ENCODE measurements at regions not wholly inside any gene's neighbourhood (a gene's known extent, or its start where the extent isn't known, plus 50 kb on each side); places are given as distances from the start of the nearest gene placed in this dataset.

DNA sequence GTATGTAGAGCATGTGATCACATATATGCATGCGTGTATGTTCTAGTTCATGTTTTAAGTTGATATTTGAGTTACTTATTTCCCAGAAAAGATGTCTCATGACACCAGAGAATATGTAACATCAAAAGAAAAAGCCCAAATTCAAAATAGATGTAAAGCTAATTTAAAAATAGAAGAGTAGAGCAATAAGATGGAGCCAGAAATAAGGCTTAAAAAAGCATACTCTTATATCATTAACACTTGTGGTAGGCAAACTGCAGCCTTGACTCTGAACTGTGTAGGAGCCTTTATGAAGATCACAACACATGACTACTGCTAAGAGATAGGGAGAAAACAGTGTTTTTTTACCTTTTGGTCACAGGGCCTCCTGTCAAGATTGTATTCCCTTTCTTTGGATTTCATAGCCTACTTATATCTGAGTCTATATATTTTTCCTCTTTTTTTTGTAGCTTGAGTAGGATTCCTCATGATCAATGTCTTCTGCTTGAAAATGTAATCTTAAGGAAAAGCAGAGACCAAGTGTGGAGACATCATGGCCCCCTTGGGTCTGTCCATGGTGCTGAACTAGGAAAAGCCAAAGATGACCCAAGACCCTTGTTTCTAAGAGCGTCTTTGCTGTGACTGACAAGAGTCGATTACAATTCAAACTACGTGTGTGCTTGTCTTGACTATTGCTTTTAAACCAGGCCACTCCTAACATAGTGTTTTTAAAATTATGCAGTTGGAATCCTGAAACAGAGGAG, 390.4 kb downstream of the SHISA9 start:
- FAIRE-seq (no peak), DNase-seq (ENCODE audit: extremely low spot score, insufficient read length, low read depth) (no peak)

DNA sequence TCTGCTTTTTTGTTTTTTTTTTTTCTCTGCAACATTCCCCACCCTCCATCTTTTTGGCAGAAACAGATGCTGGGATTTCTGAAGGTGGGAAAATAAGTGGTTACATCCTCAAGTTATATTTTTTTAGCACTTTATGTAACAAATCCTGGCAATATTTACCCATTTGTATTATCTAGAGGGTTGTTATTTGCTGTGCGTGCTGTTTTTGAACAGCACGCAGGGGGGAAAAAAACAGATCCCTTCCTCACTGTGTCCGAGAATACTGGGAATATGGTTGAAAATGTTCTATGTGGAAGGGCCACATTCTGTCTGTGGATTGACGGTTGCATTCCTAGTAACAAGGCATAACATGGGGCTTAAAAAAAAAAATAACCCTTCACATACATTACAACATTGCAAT, 394.8 kb downstream of the SHISA9 start:
- DNase-seq (ENCODE audit: extremely low spot score, insufficient read length, low read depth) = no peak
- FAIRE-seq = no peak

DNA sequence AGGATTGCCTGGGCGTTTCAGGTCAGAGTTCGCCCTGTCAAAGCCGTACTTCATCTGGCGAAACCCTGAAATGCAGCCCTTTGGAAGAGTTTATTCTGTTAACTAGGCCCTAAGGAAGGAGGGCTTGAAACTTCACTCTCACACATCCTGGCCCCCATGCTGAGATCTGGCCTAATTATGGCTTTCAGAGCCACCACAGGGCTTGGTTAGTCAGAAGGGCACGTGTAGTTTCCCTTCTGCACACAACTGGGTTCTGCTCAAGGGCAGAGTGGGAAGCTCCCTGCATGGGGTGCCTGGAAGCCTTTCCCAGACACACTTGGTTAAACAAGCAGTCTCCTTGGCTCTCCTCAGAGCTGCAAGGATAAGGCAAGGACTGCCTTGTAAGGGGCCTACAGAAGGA, 397.3 kb downstream of the SHISA9 start:
- no peak for FAIRE-seq
- DNase-seq (ENCODE audit: extremely low spot score, insufficient read length, low read depth) = no peak

DNA sequence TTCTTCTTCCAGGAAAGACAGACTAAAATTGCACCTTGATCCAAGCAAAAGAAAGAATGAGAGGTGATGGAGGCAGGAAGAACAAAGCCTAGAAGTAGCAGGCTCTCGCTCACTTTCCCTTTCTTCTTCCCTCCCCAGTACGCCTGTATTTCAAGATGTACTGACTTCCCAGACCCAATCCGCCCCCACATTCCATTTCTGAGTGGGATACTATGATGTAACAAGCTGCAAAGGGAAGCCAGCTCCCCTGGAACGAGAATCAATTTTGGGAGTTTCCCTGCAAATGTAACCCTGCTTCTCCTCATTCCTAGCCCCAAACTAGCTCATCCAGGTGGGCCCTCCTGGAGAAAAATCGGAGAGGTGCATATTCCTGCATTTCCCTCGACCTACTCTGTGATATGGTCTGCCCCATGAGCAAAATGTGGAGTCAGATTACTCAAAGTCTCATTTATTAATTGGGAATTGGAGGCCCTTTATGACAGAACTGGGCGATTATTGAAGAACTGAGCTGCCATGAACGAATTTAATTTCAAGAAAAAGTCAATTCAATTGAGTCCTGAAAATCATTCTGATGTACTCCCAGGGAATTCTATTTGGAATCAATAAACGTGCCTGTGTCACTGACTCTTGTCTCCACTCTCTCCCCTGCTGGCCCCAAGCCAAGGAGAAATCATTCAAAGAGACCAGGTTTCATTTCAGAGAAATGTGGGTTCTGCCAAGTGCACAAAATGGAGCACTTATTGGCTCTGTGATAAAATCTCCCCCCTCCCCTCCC, 398.9 kb downstream of the SHISA9 start:
- no peak for FAIRE-seq
- DNase-seq (ENCODE audit: extremely low spot score, insufficient read length, low read depth) = no peak

DNA sequence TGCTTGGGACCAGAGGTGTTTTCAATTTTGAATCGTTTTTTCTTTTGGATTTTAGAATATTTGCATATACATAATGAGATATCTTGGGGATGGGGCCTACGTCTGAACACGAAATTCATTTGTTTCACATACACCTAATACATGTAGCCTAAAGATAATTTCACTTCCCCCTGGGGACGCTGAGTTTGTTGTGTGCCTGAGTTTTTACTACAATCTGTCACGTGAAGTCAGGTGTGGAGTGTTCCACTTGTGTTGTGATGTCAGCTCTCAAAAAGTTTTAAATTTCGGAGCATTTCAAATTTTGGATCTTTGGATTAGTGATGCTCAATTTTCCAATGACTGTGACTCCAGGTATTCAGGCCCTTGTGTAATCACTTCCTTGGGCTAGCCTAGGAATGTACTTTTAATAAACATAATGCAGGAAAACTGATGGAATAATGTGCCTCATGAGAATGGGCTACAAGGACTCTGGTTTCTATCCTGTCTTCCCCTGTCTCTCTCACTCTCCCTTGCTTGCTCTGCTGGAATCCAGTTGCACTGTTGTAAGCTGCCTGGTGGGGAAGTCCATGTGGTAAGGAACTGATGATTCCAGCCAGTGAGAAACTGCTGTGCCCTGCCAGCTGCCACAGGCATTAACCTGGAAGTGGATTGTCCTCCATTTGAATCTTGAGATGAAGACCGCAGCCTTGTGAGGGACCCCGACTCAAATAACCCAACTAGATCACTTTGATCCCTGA, 403.8 kb downstream of the SHISA9 start:
- FAIRE-seq = peak; percentile 57
- DNase-seq (ENCODE audit: extremely low spot score, insufficient read length, low read depth) = no peak

DNA sequence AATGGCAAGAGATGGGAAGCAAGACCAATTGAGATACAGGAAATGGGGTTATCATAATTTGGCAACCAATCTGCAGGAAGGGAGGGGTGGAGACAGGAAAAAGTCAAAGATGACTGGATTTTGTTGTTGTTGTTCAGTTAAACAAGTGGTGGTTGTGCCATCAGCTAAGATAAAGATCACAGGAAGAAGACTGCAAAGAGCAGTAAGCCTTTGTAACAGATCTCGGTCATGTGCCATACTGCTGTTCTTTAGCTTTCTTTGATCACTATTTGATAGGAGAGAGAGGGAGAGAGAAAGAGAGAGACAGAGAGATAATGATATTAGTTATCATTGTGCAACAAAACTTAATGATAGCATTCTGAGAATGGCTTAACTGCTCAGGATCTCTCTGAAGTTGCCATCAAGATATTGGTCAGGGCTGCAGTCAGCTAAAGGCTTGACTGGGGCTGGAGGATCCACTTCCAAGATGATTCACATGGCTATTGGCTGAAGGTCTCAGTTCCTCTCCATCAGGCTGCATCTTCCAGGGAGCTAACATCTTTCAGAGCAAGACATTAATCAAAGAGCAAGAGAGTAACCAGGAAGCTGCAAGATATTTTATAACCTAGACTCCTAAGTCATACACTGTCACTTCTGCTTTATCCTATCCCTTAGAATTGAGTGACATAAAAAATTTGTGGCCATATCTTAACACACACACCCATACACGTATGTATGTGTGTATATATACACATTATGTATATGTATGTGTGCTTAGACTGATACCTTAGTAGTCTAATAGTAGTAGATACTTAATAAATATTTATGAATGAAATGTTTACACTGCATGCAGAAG, 405.0 kb downstream of the SHISA9 start:
- no peak for DNase-seq (ENCODE audit: extremely low spot score, insufficient read length, low read depth)
- FAIRE-seq = no peak

DNA sequence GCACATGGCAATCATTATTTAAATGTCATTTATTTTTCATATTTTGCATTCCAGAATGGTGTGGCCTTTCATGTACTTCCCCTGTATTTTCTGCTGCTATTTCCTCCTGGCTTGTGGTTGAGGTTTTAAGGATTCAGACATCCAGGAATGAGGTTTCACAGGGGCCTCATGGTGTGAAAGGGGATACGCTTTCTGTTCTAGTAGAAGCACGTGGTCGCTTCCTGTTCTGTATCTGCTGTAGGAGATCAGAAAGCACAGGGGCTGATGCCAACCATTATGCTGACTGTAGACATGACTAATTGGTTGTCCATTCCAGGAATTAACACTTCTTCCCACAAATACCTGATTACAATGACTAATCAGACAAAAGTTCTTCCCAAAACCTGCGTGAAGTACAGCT, 405.9 kb downstream of the SHISA9 start:
- FAIRE-seq = no peak
- DNase-seq (ENCODE audit: extremely low spot score, insufficient read length, low read depth) = no peak

DNA sequence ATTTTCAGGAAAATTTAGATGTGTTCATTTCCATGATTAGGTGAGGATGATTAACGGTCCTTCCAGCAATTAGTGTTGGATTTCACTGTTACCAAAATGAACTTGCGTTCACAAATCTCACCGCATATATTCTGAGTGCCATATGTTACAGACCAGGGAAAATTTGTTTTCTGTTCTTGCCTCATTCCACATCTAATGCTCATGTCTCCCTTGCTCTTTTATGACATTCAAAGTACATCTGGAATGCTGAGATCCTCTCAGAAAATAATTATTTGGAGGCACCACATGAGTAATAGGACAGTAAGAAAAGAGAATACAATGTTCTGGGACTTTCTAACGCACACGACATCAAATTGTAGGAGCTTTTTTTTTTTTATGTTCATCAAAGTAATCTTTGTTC, 406.5 kb downstream of the SHISA9 start:
- FAIRE-seq = no peak
- no peak for DNase-seq (ENCODE audit: extremely low spot score, insufficient read length, low read depth)

DNA sequence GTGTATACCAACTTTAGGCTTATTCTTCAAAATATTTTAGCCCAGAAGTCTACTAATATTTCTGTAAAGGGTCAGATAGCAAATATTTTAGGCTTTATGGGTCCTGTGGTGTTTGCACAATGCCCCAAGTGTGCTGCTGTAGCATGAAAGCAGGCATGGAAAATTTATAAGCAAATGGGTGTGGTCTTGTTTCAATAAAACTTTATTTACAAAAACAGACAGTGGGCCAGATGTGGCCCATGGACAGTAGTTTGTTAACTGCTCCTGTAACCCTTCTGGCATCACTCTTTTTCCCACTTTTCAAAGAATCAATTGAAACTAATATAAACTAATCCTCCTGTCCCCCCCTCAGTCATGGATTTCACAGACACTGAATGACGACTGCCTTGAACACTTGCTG, 410.7 kb downstream of the SHISA9 start:
- DNase-seq (ENCODE audit: extremely low spot score, insufficient read length, low read depth) (no peak), FAIRE-seq (no peak)

DNA sequence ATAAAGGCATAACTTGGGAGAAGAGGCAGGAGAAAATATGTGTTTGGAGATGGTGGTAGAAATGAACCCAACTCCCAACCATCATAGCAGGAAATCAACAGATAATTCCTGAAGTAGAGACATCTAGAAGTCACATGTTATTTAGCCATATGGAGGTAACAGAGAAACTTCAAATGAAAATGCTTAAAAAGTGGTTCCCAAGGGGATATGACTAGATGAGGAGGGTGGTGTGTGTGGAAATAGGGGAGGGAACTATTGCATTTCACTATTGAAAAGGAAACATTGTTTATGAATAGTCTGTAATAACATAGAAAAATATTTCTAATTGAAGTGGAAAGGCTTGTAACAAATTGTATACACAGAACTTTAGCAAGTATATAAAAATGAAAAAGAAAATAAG, 412.0 kb downstream of the SHISA9 start:
- FAIRE-seq (no peak), DNase-seq (ENCODE audit: extremely low spot score, insufficient read length, low read depth) (no peak)

DNA sequence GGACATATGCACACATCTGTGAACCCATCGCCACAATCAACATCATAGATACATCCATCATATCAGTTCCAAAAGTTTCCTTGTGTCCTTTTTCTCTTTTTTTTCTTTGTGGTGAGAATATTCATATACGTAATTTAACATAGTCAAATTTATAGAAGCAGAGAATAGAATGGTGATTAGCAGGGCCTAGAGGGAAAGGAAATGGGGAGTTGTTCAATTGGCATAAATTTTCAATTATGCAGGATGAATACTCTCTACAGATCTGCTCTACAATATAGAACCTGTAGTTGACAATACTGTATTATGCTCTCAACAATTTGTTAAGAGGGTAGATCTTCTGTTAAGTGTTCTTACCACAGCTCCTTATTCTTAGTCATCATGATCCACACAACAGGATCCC, 413.2 kb downstream of the SHISA9 start:
- FAIRE-seq = no peak
- DNase-seq (ENCODE audit: extremely low spot score, insufficient read length, low read depth) = no peak

DNA sequence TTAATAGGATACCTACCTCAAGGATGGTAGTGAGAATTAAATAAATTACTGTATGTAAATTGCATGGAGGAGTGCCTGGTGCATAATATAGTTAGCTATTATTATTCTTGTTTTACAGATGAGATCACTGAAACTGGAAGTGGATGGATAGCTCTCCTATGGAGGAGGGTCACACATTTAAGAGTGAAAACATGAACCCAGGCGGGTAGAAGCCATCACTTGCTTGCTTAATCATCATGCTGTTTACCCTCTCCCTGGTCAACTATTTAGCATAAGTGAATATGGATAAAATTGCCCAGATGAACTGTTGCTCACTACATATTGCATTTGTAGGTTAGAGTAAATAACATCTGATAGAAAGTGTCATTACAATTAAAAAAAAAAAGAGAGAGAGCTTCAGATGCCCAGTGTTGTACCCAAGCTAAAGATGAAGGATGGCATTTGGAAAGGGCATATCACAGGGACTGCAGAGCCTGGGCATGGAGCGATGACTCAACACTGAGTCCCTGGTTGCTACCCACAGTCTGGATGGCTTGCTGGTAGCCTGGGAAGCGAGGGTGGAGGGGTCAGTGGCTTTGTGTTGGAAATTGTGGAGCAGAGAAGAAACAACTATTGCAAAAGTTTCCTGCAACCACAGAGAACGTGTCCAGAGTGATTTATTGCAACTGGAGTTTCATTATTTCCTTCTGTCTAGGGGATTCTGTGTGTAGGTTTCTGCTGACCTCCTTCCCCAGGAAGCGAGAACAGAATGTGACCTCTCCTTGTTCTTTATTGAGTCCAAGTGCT, 414.4 kb downstream of the SHISA9 start:
- FAIRE-seq (no peak), DNase-seq (ENCODE audit: extremely low spot score, insufficient read length, low read depth) (no peak)

DNA sequence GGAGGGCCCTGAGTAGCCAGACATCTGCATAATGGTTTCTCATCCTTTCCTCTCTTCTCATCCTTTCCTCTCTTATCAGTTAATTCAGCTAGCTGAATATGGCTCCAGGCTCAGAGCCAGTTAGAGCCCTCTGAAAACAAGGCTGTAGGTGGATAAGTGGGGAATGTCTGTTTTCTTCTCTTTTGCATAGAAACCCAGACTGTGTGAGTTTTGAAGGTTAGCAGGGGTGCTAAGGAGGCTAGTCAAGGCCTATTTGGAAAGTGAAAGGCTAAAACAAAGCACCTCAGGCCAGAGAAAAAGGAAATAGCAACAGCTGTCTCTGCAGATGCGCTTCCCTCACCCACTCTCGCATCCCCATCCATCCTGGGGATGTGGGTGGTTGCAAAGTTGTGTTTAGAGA, 420.9 kb downstream of the SHISA9 start:
- FAIRE-seq = no peak

DNA sequence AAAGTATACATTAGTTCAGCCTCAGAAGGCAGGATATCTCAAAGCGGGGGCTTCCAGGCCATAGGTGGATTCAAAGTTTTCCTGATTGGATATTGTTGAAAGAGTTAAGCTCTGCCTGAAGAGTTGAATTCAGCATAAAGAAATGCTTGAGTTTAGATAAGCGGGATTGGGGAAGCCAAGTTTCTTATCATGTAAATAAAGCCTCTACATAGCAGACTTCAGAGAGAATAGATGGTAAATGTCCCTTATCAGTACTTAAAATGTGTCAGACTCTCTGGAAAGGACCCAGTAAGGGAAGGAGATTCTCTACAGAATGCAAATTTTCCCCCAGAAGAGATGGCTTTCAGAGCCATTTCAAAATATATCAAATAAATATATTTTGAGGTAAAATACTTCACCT, 423.5 kb downstream of the SHISA9 start:
- no peak for DNase-seq (ENCODE audit: extremely low spot score, insufficient read length, low read depth)
- FAIRE-seq = no peak

More for the DNA sequence above, 420.9 kb downstream of the SHISA9 start:
- no peak for DNase-seq (ENCODE audit: extremely low spot score, insufficient read length, low read depth)

DNA sequence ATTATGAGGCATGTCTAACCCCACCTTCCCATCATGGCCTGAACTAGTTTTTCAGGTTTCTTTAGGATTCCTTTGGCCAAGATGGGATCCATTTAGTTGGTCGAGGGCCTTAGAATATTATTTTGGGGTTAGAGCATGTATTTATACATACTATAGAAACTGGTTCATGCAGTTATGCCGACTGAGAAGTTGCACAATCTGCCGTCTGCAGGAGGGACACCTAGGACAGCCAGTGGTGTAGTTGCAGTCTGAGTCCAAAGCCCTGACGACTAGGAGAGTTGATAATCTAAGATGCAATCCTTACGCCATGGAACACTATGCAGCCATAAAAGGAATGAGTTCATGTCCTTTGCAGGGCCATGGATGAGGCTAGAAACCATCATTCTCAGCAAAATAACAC, 424.0 kb downstream of the SHISA9 start:
- FAIRE-seq (no peak), DNase-seq (ENCODE audit: extremely low spot score, insufficient read length, low read depth) (no peak)

DNA sequence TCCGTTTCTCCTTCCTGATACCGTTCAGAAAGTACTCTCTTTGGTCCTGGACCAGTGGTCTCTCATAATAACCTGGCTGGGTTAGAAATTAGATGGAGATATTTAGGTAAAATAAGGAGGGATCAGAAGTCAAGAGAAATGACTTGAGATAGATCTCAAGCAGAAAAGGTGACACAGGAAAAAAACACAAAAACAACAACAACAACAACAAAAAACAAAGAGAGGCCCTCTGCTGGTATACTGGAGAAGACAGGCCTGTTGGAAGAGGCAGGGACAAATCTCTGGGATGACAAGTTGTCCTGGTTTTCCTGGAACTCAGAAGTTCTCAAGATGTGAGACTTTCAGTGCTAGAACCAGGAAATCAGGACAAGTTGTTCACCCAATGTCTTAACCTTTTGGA, 430.5 kb downstream of the SHISA9 start:
- no peak for DNase-seq (ENCODE audit: extremely low spot score, insufficient read length, low read depth)
- no peak for FAIRE-seq

DNA sequence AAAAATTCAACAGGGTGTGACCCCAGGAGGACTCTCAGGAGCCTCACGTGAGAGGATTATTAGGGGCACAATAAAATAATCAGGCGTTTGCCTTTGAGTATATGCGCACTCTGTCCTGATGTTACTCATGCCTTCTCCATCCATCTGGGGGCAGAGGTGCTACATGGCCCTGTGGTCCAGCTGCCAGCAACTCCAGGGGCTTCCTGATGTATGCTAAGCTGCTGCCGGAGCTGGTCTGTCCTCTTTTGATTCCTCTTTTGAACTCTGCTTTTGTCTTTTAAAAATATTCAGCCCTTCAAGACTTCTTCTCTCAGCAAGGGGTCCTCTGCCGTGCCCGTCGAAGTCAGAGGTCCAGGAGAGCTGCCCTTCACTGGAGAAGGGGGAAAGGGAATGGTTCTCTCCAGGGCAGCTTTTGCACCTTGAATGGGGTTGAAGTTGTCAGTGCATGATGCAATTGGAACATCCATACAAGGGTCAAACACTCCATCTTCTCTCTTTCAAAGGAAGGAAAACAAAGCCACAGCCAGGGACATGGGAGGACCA, 431.4 kb downstream of the SHISA9 start:
- no peak for DNase-seq (ENCODE audit: extremely low spot score, insufficient read length, low read depth)
- no peak for FAIRE-seq

DNA sequence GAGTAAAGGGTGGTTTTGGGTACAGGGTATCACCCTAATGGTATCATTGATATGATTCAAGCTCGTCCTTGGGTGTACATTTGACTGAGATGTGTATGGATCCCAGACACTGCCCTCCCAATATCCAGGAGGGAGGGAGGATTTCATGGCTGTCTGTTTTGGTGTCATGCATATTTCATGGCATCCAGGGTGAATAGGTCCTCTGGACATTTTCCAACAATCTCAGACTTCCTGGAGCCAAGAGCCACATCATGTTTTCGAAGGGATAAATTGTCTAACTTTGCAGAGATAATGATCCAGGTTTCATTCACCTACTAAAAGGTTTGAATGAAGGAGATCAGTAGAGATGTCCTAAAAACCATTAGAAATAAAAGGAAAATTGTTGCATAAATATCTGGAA, 431.9 kb downstream of the SHISA9 start:
- DNase-seq (ENCODE audit: extremely low spot score, insufficient read length, low read depth) (no peak), FAIRE-seq (no peak)

DNA sequence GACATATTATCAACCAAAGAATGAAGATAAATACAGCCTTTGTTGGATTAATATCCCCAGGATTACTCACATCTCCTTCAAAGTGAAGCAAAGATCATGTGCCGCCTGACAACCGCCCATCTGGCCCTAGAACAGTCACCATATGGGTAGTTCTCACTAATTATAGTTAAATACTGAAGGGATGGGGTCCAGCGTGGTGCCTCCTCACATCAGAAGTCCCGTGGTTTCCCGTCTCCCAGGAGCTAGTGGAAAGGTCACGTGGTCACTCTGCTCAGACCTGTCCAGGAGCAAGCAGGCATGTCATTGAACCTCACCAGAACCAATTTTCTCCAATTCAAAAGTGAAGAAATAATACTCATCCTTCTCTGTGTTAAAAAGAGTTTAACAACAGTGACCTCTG, 434.5 kb downstream of the SHISA9 start:
- DNase-seq (ENCODE audit: extremely low spot score, insufficient read length, low read depth) (no peak), FAIRE-seq (no peak)
